ENCODE measurements at regions not wholly inside any gene's neighbourhood (a gene's known extent, or its start where the extent isn't known, plus 50 kb on each side); places are given as distances from the start of the nearest gene placed in this dataset.

DNA sequence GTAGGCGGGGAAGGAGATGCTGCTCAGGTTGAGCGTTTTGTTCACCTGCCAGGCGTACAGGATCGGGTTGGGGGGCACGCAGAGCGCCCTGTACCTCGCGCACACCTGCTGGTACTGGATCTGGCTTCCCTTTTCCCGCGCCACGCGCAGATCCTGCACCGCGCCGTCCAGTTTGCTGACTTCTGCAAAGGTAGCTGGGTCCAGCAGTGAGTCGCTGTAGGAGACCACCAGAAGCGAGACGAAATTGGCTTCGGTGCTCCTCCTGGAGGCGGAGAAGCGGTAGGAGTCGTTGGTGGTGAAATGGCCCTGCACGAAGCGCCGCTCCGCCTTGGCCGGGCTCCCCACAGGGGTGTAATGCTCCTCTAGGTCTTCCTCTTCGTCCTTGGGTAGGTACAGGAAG, 90.7 kb upstream of the RAB18 start:
- ATAC-seq (ENCODE audit: low read depth) (no peak), DNase-seq (no peak)
- Histone ChIP-seq H2AFZ (replicated peaks; ENCODE audit: low read length, poor library complexity) (no peak overlapping the region), H3K36me3 (ENCODE audit: control insufficient read depth, insufficient read depth, low read length) (no peaks in the 10 kb centered on the region), H3K18ac (ENCODE audit: low read depth, low read length) (no peak overlapping the region), H2BK5ac (ENCODE audit: low read depth, low read length, poor library complexity, severe bottlenecking) (no peak overlapping the region), H3K9me1 (ENCODE audit: insufficient read depth, low read length) (no peaks in the 10 kb centered on the region), H4K20me1 (ENCODE audit: insufficient read depth, low read length) (no peaks in the 10 kb centered on the region), H3K9ac (ENCODE audit: low read depth, low read length) (no peak overlapping the region), H3K4me3 (ENCODE audit: insufficient read depth, low read depth, low read length) (no peak overlapping the region), H3K56ac (ENCODE audit: extremely low read depth, insufficient read depth, low read length) (no peak overlapping the region), H3K4me2 (ENCODE audit: low read depth, low read length) (no peak overlapping the region), H3K14ac (replicated peaks; ENCODE audit: low read depth, low read length) (no peak overlapping the region), H3K23ac (ENCODE audit: low read depth, low read length) (no peak overlapping the region), H2AK9ac (replicated peaks; ENCODE audit: low read depth, low read length, poor library complexity) (no peak overlapping the region), H2BK20ac (ENCODE audit: low read depth, low read length) (no peak overlapping the region), H2BK15ac (ENCODE audit: low read depth, low read length) (no peak overlapping the region), H3K9me3 (ENCODE audit: control insufficient read depth, insufficient read depth, low read length) (no peaks in the 10 kb centered on the region), H3K27me3 (ENCODE audit: control insufficient read depth, insufficient read depth, low read length) (peaks cover 10% of the 10 kb centered on the region), H4K91ac (ENCODE audit: insufficient read depth, low read depth, low read length) (no peak overlapping the region), H2BK120ac (ENCODE audit: low read depth, low read length) (no peak overlapping the region), H3K4ac (ENCODE audit: low read depth, low read length) (no peak overlapping the region), H4K5ac (ENCODE audit: low read depth, low read length) (no peak overlapping the region), H2AK5ac (ENCODE audit: low read depth, low read length) (no peak overlapping the region), H3K79me1 (ENCODE audit: low read depth in 1 of 2, low read length in 2 of 2) (no peaks in the 10 kb centered on the region), H3K27ac (ENCODE audit: insufficient read depth, low read length) (no peak overlapping the region), H4K8ac (ENCODE audit: low read depth in 2 of 2, low read length in 2 of 2) (no peak overlapping the region), H3K4me1 (ENCODE audit: control insufficient read depth, insufficient read depth, low read length) (no peaks in the 10 kb centered on the region)
- dilution Hi-C loops (cut with HindIII; ENCODE audit: low sequenced_read_pairs, unreplicated experiment) = no loop called here
- no TSS peak for BruUV-seq (replicated peaks)
- CTCF ChIA-PET = no interaction called here
- TF ChIP-seq SMC3 (IDR thresholded peaks at IDR 0.05; ENCODE audit: low read depth, low read length) (no peak), CHD1 (IDR thresholded peaks at IDR 0.05; ENCODE audit: low read depth, low read length) (no peak), FOS (IDR thresholded peaks at IDR 0.05; ENCODE audit: low read depth, low read length) (no peak), RCOR1 (IDR thresholded peaks at IDR 0.05; ENCODE audit: insufficient replicate concordance, low read length) (no peak), USF2 (IDR thresholded peaks at IDR 0.05; ENCODE audit: low read depth, low read length) (no peak), MAZ (IDR thresholded peaks at IDR 0.05; ENCODE audit: borderline replicate concordance, low read depth, low read length) (no peak)
- TF ChIP-seq, protein P1, sequence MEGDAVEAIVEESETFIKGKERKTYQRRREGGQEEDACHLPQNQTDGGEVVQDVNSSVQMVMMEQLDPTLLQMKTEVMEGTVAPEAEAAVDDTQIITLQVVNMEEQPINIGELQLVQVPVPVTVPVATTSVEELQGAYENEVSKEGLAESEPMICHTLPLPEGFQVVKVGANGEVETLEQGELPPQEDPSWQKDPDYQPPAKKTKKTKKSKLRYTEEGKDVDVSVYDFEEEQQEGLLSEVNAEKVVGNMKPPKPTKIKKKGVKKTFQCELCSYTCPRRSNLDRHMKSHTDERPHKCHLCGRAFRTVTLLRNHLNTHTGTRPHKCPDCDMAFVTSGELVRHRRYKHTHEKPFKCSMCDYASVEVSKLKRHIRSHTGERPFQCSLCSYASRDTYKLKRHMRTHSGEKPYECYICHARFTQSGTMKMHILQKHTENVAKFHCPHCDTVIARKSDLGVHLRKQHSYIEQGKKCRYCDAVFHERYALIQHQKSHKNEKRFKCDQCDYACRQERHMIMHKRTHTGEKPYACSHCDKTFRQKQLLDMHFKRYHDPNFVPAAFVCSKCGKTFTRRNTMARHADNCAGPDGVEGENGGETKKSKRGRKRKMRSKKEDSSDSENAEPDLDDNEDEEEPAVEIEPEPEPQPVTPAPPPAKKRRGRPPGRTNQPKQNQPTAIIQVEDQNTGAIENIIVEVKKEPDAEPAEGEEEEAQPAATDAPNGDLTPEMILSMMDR (conservative IDR thresholded peaks at IDR 0.05; ENCODE audit: low read depth, low read length) = no peak
- WGBS, 2 experiments (ENCODE audit: extremely low coverage in 2 of 2, insufficient read length in 1 of 2) = 53% methylated on average over 20 of the region's 28 CpGs; no CpG with 5 or more reads in 1 of the 2 experiments
- in situ Hi-C loops (cut with MboI; ENCODE audit: low sequenced_read_pairs) = no loop called here
- POLR2A ChIA-PET (ENCODE audit: unreplicated experiment) = no interaction called here
- intact Hi-C loops (cut with micrococcal nuclease) = no loop called here
